Upper lobe of left lung (tissue), 6 donors: ENCODE measurements at regions not wholly inside any gene's neighbourhood (a gene's known extent, or its start where the extent isn't known, plus 50 kb on each side); places are given as distances from the start of the nearest gene placed in this dataset.

Source experiments
- ATAC-seq, 2 donors: fragments of 200-7000 bp; cut with Tn5 transposase; one replicate each; pipeline ENCODE4 v1.9.1; 2022; ENCODE audit warnings: mild to moderate bottlenecking in 2 of 2, moderate library complexity in 2 of 2; ENCODE audit not compliant: low FRiP score in 2 of 2
- DNase-seq, 2 donors: peaks; one replicate each; pipeline ENCODE4 v3.0.0-alpha.2; 2019 to 2020
- H3K27ac ChIP-seq, 4 donors: fragments of 200-600 bp; sonication (generic); one replicate each; pipeline ENCODE4 v1.5.1; 2016 to 2019
- H3K27me3 ChIP-seq, 4 donors: fragments of 200-600 bp; sonication (generic); one replicate each; pipeline ENCODE4 v1.5.1; 2017 to 2019
- H3K36me3 ChIP-seq, 4 donors: fragments of 200-600 bp; sonication (generic); one replicate each; pipeline ENCODE4 v1.5.1; 2016 to 2019
- H3K4me1 ChIP-seq, 4 donors: fragments of 200-600 bp; sonication (generic); one replicate each; pipeline ENCODE4 v1.5.1; 2018 to 2019
- H3K4me3 ChIP-seq, 4 donors: fragments of 200-600 bp; sonication (generic); one replicate each; pipeline ENCODE4 v1.5.1; 2017 to 2019; ENCODE audit warnings: mild to moderate bottlenecking in 2 of 4, moderate library complexity in 1 of 4
- H3K9me3 ChIP-seq, 4 donors: fragments of 200-600 bp; sonication (generic); one replicate each; pipeline ENCODE4 v1.5.1; 2018 to 2019
- CTCF ChIP-seq, 6 experiments: fragments of 450-650 bp in 4 of 6; fragments of 200-600 bp in 2 of 6; sonication (generic) in 2 of 6; IDR thresholded peaks; one replicate each; pipeline ENCODE4 v1.5.1; 2016 to 2019; ENCODE audit warnings: antibody characterized with exemption in 6 of 6
- EP300 ChIP-seq, 4 donors: sonication (generic); formaldehyde crosslinking; IDR thresholded peaks; one replicate each; pipeline ENCODE4 v1.5.1; 2017; ENCODE audit warnings: antibody characterized with exemption in 4 of 4, control low read depth in 2 of 4
- POLR2A ChIP-seq, 4 donors: fragments of 450-650 bp; IDR thresholded peaks; one replicate each; pipeline ENCODE4 v1.5.1; 2016 to 2017; ENCODE audit warnings: antibody characterized with exemption in 4 of 4, mild to moderate bottlenecking in 2 of 4
- POLR2AphosphoS5 ChIP-seq, 2 donors: sonication (generic); formaldehyde crosslinking; IDR thresholded peaks; one replicate each; pipeline ENCODE4 v1.5.1; 2017; ENCODE audit warnings: antibody characterized with exemption in 2 of 2
- WGBS, 2 donors: methylation state at CpG; one replicate each; pipeline ENCODE4 v1.1.5; 2017 to 2018; 5-methylcytosine and 5-hydroxymethylcytosine counted together
- donor health status: DM: no; HTN: no; CAD: no; lungs with moderate emphysema.
- donor health status: DM: no; HTN: yes; CAD: no; lungs with severe emphysema.

- Histone ChIP-seq H3K27ac (no peak overlapping the region), H3K4me1 (no peaks in the 10 kb centered on the region), H3K36me3 (no peaks in the 10 kb centered on the region), H3K27me3 (no peaks in the 10 kb centered on the region), H3K4me3 (no peak overlapping the region), H3K9me3 (no peaks in the 10 kb centered on the region)
- WGBS, 2 donors = 75 to 77% methylated on average over 3 of the region's 3 CpGs
- DNase-seq = no peak
- no peak for TF ChIP-seq CTCF (IDR thresholded peaks at IDR 0.05)
- TF ChIP-seq POLR2AphosphoS5 (IDR thresholded peaks at IDR 0.05) = no peak
- TF ChIP-seq EP300 (IDR thresholded peaks at IDR 0.05) = no peak
- TF ChIP-seq POLR2A (IDR thresholded peaks at IDR 0.05) = no peak
- ATAC-seq = no peak
These were observed 1473.4 kb upstream of the TENM3 start for GRCh38 chr4:180769791-180770190.

- H3K27ac ChIP-seq = no peak overlapping the region
- H3K36me3 ChIP-seq = no peaks in the 10 kb centered on the region
- no peaks in the 10 kb centered on the region for H3K9me3 ChIP-seq
- DNase-seq (no peak), ATAC-seq (no peak)
- TF ChIP-seq EP300 (IDR thresholded peaks at IDR 0.05) (no peak), CTCF (IDR thresholded peaks at IDR 0.05) (no peak), POLR2A (IDR thresholded peaks at IDR 0.05) (no peak), POLR2AphosphoS5 (IDR thresholded peaks at IDR 0.05) (no peak)
- H3K4me3 ChIP-seq = no peak overlapping the region
- WGBS, 2 donors = 84 to 85% methylated on average over 2 of the region's 2 CpGs
- no peaks in the 10 kb centered on the region for H3K27me3 ChIP-seq
- no peaks in the 10 kb centered on the region for H3K4me1 ChIP-seq
These were observed 1472.9 kb upstream of the TENM3 start for GRCh38 chr4:180770265-180770664.

GRCh38 chr4:180784940-180785339 is 1458.3 kb upstream of the TENM3 start:
- no peak for DNase-seq
- 92 to 95% methylated on average over 5 of the region's 5 CpGs for WGBS, 2 donors
- H3K9me3 ChIP-seq = no peaks in the 10 kb centered on the region
- no peak overlapping the region for H3K27ac ChIP-seq
- no peak overlapping the region for H3K4me3 ChIP-seq
- ATAC-seq = no peak
- no peak for TF ChIP-seq CTCF (IDR thresholded peaks at IDR 0.05)
- no peak for TF ChIP-seq POLR2A (IDR thresholded peaks at IDR 0.05)
- TF ChIP-seq EP300 (IDR thresholded peaks at IDR 0.05) = no peak
- TF ChIP-seq POLR2AphosphoS5 (IDR thresholded peaks at IDR 0.05) = no peak
- H3K36me3 ChIP-seq = no peaks in the 10 kb centered on the region
- H3K27me3 ChIP-seq = no peaks in the 10 kb centered on the region
- no peaks in the 10 kb centered on the region for H3K4me1 ChIP-seq

- WGBS, 2 donors = 69 to 76% methylated on average over 8 of the region's 8 CpGs
- no peak for TF ChIP-seq POLR2A (IDR thresholded peaks at IDR 0.05)
- TF ChIP-seq CTCF (IDR thresholded peaks at IDR 0.05) = no peak
- TF ChIP-seq POLR2AphosphoS5 (IDR thresholded peaks at IDR 0.05) = no peak
- no peak for TF ChIP-seq EP300 (IDR thresholded peaks at IDR 0.05)
- no peak overlapping the region for H3K4me3 ChIP-seq
- no peak overlapping the region for H3K27ac ChIP-seq
- DNase-seq = no peak
- no peaks in the 10 kb centered on the region for H3K4me1 ChIP-seq
- no peak for ATAC-seq
- no peaks in the 10 kb centered on the region for H3K9me3 ChIP-seq
- no peaks in the 10 kb centered on the region for H3K27me3 ChIP-seq
- no peaks in the 10 kb centered on the region for H3K36me3 ChIP-seq
These were observed 1454.5 kb upstream of the TENM3 start for GRCh38 chr4:180788729-180789128.

GRCh38 chr4:180789929-180790328 is 1453.3 kb upstream of the TENM3 start:
- WGBS, 2 donors = 90 to 91% methylated on average over 6 of the region's 6 CpGs

More at GRCh38 chr4:180789929-180790328, 1453.3 kb upstream of the TENM3 start:
- Histone ChIP-seq H3K9me3 (no peaks in the 10 kb centered on the region), H3K4me3 (no peak overlapping the region), H3K27ac (no peak overlapping the region), H3K4me1 (no peaks in the 10 kb centered on the region), H3K36me3 (no peaks in the 10 kb centered on the region), H3K27me3 (no peaks in the 10 kb centered on the region)
- TF ChIP-seq CTCF (IDR thresholded peaks at IDR 0.05) (no peak), EP300 (IDR thresholded peaks at IDR 0.05) (no peak), POLR2A (IDR thresholded peaks at IDR 0.05) (no peak), POLR2AphosphoS5 (IDR thresholded peaks at IDR 0.05) (no peak)
- ATAC-seq (no peak), DNase-seq (no peak)
